DMS114 treated with DMSO at 0.1 percent for 48 hours (cell line): ENCODE measurements at regions not wholly inside any gene's neighbourhood (a gene's known extent, or its start where the extent isn't known, plus 50 kb on each side); places are given as distances from the start of the nearest gene placed in this dataset.
"Not testable (repeated sequence)": the region's sequence is repeated elsewhere in the genome, so short reads cannot be mapped to it uniquely, and the experiment has no call there.

Experiments
- DNase-seq: peaks from one replicate; lab custom pipeline; 2025; ENCODE audit not compliant: unreplicated experiment; lab: John Stamatoyannopoulos, UW

DNA sequence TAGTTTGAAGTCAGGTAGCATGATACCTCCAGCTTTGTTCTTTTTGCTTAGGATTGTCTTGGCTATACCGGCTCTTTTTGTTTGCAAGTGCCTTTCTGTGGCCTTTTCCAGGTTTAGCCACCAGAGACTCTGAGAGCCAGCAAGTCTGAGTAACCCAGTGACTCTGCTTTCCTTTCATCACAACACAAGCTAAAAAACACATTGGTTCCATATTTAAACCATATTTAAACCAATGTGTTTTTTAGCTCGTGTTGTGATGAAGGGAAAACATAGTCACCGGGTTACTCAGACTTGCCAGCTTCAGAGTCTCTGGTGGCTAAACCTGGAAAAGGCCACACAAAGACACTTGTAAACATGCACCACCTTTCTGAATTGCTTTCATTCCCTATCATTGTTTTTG is 493.3 kb downstream of the NTRK2 start:
- no peak for DNase-seq

DNA sequence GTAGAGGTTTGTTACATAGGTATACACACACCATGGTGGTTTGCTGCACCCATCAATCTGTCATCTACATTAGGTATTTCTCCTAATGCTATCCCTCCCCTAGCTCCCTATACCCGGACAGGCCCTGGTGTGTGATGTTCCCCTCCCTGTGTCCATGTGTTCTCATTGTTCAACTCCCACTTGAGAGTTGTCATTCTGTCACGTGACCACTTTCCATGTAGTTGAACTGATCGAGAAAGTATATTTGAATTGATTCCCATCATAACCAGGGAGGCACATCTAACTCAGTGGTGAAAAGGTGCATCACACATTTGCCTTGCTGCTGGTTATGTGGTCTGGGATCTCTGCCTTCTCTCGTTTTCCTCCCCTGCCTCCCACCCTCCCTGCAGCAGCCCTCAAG is 491.4 kb downstream of the NTRK2 start:
- DNase-seq: not testable (repeated sequence)

DNA sequence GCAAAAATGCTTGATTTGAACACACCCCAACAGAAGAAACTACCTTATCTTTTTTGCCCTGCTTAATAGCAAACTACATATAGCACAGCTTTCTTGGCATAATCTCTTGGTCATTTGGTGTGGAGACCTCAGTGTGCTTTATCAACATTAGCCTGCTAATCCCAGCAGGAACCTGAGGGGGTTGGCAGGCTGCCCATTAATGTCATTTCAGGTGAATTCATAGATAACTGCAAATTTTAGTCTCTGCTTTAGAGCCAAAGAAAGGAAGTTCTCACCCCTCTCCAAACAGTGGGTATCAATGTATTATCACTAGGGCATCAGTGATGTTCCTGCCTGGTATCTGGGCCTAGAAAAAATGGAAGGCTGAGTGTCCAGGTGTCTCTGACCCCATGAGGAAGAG is 489.0 kb downstream of the NTRK2 start:
- no peak for DNase-seq

DNA sequence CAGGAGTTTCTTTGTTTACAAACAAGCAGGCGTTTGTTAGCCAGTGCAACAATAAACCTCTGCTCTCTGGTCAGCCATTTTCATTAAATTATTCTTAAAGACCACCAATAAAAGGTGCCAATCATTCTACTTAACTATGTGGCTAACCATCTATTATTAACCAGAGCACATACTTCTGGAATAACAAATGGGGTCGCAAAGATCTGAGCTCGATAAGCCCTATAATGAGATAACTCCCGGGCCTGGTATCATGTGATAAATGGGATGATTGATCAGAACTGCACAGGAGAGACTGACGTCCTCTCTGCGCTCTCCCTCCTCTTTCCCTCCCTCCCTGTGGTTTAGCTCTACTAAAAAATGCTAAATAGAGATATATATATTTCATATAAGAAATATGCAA is 488.2 kb downstream of the NTRK2 start:
- no peak for DNase-seq

DNA sequence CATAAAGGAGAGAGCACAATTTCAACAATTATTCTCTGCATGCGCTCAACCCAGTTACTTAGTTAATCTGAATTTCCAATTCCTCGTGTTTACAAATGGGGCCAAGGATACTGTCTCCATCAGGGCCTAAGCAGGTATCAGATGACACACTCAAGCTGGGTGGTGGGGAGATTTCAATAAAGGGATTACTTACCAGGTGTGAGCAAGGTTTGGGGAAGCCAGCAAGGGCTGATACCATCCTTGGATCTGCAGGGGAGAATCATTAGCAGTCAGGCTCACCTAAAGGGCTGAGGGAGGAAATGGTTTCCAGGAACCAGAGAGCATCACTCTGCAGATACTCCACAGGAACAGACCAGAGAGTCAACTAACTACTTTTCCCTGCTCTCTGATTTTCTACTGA is 487.1 kb downstream of the NTRK2 start:
- no peak for DNase-seq

DNA sequence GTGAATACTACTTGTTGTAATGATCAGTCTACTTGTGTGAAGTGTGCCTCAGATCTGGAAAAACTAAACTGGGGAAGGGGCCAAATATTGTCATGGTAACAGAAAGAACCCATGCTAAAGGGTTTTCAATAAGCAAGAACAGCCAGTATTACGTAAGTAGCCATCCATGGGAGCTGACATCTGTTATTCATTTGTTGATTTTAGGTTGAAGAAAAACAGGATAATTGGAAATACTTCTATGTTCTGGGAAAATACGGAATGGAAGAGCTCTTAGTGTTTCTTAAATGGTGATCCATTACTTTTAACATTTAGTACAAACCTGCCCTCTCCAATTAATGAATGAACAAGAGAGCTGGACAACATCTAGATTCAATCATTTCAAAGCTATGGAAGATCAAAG is 485.8 kb downstream of the NTRK2 start:
- no peak for DNase-seq

DNA sequence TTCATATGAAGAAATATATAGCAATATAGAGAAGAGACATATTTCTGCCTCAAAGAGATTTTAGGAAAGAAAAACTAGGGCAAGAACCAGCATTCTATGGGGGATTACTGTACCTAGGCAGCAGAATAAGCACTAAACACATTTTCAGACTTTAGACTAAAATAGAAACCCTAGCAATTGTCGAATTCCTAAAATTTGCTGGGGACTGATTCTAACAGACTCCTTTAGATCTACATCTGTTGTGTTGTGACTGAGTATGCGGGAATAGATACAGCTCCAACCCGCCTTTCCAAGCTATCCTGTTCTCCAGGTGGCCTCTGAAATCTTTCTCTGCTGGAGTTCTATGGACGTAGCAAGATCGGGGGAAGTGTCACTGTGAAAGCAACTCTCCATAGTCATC is 482.2 kb downstream of the NTRK2 start:
- no peak for DNase-seq

DNA sequence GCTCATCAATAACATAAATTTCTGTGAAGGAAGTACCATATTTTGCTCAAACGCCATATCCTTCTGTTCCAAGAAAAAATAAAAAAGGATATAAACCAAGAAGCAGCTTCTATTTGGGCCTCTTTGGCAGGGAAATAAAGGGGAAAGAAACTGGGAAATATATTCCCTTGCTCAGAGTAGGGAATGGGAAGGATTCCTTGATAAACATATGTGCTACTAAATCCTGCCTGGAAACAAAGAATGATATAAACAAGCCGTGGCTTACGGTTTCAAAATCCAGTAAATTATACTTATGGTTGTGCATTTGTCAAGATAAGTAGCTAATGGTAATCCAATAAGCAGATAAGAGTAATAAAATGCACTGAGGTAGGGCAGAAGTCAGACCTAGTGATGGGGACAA is 481.6 kb downstream of the NTRK2 start:
- no peak for DNase-seq

DNA sequence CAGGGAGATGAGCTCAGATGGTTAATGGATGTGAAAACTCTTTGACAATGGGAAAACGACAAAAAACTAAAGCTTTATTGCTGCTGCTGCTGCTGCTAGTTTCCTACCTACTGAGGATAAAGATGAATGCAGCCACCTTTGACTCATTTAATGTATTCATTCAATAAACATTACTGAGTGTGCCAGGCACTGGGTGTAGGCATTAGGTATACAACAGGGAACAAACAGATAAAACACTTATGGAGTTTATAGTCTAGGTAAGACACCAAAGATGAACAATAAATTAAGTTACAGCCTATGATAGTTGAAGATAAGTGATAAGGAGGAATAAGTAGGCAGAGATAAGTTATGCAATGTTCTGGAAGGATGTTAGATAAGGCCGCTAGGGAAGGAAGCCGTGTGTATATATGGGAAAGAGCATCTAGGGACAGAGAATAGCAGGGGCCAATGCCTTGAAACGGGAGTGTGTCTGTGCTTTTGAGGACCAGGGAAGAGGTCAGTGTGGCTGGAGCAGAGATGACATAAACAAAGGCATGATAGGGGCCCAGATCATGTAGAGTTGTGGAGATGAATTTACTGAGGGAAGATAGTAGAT is 477.6 kb downstream of the NTRK2 start:
- DNase-seq: no peak

DNA sequence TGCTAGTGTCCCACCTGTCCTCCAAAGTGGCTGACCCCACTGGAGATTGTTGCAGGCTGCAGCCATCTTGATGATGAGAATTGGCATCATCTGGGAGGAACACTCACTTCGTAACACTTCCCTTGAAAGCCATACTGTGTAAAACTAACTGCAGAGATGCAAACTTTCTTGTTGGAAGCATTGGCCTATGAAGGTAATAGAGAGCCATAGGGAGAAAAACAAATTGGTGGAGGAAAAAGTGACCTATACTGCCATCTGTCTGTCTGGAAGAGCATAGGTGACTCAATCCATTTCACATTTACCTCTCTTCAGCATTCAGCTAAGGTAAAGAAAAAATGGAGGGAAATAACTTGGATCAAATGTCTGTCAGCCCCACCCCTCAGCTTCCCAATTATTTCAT is 473.4 kb downstream of the NTRK2 start:
- DNase-seq: no peak

DNA sequence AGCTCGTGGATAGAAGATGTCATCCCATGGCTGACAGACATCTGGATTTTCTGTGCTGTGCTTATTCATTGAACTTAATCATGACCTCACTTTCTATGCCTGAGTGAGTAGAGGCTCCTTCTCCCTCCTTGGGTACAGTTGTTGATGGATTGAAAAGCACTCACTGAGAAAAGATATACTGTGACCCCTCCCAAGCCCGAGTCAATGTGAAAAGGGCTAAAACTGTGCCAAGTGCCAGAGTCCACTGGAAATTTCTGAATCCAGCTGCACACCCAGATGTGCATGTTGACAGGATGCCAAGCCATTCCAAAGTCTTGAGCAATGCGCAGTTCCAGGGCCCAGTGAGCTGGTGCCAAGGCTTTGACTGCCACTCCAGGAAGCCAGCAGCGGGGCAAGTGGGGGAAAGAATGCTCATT is 473.0 kb downstream of the NTRK2 start:
- no peak for DNase-seq

DNA sequence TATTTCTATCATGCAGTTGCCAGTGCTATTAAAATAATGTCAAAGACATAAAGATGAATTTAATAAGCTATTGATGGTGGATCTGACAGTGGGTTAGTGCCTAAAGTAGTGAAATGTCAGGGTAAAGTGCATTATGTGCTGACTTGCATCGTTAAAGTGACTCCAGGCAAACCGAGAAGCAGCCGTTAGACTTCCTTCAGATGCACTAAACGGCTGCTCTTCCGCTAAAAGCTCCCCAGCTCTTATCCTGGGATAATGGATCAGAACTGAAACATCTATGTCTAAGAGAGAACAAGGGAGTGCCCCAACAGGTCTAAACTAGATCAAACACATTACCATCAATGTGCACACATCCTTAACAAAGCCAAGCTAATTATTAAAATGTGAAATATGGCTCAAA is 468.2 kb downstream of the NTRK2 start:
- DNase-seq: no peak

DNA sequence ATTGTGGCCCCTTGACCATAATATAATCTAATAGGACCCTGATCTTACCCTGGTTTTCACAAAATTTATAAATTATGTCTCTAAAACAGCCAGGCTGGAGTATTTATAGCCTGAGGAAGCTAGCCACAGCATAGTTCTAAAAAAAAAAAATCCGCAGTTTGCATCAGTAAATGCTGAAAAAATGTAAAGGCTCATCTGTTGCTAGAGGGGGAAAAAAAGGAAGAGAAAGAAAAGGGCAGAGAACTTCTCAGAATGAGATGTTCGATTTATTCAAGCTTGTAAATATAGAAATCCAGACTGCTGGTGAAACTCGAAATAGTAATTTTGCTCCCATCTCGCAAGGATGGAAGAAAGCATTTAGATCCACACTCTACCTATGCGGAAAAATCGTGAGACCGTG is 467.5 kb downstream of the NTRK2 start:
- no peak for DNase-seq

DNA sequence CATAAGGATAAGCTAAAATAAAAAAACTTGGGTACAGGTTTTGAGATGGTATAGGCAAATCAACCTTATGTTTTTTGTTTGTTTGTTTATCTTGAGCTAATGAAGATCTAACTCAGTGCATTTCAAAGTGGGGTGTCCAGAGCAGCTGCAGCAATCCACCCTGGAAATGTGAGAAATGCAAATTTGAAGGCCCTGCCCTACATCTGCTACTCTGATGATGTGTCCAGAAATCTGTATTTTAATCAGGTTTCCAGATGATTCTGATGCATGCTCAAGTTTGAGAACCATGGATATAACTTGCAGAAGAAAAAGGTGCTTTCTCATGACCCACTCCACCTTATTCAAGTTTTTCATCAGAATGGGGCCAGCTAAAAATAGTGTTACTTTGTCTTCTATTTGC is 467.0 kb downstream of the NTRK2 start:
- DNase-seq: no peak

DNA sequence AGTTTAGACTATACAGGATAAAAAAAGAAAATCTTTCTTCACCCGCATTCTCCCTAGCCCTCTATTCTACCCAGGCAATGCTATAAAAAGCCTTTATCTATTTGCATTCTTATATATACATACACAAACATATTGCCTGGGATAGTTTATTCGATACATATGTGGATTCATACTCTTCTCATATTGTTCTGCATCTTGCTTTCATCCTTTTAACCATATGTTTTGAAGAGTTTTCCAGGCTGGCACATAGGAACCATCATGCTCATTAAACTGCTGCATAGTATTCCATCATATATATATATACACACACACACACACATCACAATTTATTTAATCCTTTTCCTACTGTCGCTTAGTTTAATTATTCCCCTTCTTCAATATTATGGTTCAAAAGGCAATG is 461.2 kb downstream of the NTRK2 start:
- DNase-seq: no peak

DNA sequence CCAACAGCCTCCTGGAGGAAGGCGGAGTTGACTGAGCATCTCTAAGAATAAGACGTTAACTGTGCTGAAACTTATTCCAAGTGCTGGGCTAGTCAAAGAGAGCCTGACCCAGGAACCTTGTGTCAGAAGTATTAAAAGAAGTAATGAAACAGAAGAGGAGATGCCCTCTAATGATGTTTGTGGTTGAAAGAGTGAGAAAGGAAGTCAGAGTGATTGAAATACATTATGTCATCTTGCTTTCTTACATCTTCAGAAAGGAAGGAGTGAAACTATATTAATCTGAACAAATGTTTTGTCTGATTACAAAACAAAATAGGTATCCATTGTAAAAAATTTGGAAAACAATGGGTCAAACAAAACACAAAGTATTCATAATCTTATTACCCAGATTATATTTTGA is 460.7 kb downstream of the NTRK2 start:
- DNase-seq: no peak

DNA sequence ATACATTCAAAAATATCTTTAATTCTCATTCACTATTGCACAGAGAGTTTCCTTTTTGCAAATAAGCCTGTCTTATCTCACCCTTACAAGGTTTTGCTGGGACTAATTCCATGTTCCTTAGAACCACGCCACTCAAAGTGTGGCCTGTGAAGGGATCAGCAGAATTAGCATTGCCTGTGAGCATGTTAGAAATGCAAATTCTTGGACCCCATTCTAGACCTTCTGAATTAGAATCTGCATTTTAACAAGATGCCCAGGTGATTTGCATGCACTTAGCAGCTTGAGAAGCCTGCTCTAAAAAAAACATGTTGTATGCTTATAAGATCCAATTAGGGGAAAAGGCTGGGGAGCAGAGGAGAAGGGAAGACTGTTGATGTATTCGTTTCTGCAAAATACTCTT is 460.0 kb downstream of the NTRK2 start:
- DNase-seq: no peak

DNA sequence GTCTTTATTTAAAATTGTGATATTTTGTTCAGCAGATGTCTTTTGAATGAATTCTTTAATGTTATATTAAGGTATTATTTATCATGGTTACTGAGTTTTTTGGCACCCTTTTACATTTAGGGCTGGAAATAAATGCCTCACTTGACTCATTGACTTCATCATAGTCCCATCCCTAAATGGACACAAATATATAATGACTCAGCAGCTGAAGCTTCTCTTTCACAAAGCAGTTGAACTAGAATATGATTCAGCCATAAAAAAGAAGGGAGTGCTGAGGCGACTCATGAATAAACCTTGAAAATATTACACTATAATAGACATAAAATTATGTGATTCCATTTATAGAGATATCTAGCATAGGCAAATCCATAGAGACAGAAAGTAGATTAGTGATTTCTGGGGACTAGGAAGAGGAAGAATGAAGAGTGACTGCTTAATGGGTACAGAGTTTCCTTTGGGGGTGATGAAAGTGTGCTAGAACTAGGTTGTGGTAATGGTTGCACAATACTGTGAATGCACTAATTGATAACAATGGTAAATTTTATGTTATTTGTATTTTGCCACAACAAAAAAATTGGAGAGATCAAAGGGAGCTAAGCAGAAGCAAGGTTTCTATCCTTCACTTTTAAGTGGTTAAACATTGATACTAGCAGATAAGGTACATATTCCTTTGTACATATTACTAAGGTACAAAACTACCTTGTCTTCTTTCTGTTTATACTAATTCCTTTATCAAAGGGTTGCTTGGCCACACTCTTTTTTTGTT is 449.6 kb downstream of the NTRK2 start:
- DNase-seq: no peak

DNA sequence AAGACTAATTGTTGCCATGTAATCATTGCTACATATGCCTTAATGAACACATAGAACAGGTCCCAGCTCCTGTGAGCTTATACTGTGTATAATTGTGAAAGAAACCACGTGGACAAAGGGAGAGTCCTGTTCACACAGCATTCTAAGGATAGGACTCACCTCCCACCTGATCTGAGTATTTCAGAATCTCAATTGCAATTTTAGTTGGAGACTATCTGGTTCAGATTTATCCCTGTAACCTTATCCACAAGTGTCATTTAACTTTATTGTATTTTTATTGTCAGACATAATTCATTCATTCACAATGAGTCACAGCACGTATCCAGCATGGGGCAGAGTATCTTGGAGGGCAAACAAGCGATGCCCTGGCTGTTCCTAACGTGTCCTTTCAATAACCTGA is 448.3 kb downstream of the NTRK2 start:
- DNase-seq: no peak

DNA sequence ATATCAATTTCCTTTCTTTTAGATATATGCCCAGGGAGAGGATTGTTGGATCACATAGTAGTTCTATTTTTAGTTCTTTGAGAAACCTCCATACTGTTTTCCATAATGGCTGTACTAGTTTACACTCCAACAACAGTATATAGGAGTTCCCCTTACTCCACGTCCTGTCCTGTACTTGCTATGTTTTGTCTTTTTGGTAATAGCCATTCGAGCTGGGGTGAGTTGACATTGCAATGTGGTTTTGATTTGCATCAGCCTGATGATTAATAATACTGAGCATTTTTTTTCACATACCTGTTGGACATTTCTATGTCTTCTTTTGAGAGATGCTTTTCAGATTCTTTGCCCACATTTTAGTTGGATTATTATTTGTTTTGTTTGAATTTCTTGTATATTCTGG is 445.9 kb downstream of the NTRK2 start:
- DNase-seq: no peak

DNA sequence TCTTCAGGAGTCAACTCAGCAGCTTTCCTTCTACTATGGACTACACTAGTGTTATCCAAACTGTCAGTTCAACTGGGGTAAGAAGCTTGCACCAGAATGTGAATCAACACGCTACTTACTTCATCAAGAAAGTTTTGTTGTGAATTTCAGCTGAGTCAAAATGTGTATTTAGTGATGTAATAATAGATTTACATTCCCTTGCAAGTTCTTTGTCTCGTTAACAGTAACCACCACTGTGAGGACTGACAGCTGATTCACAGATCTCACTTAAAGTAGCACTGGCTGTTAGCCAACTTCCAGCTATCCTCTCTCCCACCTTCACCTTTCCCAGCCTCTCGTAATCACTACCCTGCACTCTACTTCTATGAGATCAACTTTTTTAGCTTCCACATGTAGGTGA is 445.3 kb downstream of the NTRK2 start:
- DNase-seq: no peak

DNA sequence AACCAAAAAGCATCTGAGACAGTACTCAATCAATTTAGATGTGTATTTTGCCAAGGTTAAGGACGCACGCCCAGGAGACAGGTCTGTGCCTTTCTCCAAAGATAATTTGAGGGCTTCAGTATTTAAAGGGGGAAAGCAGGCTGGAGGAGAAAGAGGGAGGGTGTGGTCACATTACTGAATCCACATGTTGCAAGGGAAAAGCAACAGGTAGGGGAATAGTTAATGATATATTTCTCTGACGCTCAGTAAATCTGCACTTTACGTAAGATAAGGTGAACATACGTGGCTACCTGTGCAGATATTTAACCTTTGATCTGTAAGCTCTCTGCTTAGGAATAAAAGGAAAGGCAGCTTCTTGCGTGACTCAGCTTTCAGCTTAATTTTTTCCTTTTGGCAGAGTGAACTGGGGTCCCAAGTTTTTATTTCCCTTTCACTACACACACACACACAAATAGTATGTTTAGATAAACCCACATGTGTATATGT is 443.4 kb downstream of the NTRK2 start:
- no peak for DNase-seq

DNA sequence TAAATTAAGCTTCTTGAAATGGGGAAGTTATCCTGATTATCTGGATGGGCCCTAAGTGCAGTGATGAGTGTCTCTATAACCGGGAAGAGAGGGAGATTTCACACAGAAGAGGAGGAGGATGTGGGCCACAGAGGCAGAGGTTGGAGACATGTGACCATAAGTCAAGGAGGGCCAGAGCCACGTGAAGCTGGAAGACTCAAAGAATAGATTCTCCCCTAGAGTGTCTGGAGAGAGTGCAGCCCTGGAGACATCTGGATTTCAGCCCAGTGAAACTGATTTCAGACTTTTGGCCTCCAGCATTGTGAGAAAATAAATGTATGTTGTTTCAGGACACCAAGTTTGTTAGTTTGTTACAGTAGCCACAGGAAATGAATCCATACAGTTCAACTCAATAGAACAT is 442.9 kb downstream of the NTRK2 start:
- DNase-seq: no peak
